DOHH2 (cell line): ENCODE measurements at regions not wholly inside any gene's neighbourhood (a gene's known extent, or its start where the extent isn't known, plus 50 kb on each side); places are given as distances from the start of the nearest gene placed in this dataset.
"Not testable (repeated sequence)": the region's sequence is repeated elsewhere in the genome, so short reads cannot be mapped to it uniquely, and the experiment has no call there.

ENCODE experiments used
- EZH2phosphoT487 ChIP-seq: fragments of 200-600 bp; sonication (generic); IDR thresholded peaks from 2 replicates; pipeline ENCODE4 v1.6.1; 2017; ENCODE audit warnings: borderline replicate concordance, mild to moderate bottlenecking, antibody characterized with exemption, low read length, moderate library complexity, mixed read lengths
- TF ChIP-seq, protein P1 (sequence below): fragments of 200-600 bp; sonication (generic); IDR thresholded peaks from one replicate; pipeline ENCODE4 v1.5.1; 2014; ENCODE audit warnings: antibody characterized with exemption, mild to moderate bottlenecking, low read depth, low read length; ENCODE audit not compliant: poor library complexity, severe bottlenecking

DNA sequence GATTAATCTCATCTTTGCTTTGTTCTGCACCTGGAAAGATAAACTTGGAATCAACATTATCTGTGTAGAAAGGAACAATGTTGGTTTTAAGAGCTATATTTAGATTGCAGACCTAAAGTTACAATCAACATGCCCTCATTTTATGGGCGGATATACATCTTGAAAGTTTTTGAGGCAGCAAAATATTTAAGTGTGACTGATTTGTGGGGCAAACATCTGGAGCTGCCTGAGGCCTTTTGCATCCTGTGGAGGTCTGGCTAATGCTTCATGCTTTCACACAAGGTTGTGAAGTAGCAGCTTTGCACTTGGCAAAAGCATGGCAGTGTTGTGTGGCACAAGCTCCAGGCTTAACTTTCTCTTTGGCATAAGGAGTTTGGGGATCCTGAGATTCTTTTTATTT, 125.7 kb downstream of the CDRT15L2 start:
- TF ChIP-seq, protein P1, sequence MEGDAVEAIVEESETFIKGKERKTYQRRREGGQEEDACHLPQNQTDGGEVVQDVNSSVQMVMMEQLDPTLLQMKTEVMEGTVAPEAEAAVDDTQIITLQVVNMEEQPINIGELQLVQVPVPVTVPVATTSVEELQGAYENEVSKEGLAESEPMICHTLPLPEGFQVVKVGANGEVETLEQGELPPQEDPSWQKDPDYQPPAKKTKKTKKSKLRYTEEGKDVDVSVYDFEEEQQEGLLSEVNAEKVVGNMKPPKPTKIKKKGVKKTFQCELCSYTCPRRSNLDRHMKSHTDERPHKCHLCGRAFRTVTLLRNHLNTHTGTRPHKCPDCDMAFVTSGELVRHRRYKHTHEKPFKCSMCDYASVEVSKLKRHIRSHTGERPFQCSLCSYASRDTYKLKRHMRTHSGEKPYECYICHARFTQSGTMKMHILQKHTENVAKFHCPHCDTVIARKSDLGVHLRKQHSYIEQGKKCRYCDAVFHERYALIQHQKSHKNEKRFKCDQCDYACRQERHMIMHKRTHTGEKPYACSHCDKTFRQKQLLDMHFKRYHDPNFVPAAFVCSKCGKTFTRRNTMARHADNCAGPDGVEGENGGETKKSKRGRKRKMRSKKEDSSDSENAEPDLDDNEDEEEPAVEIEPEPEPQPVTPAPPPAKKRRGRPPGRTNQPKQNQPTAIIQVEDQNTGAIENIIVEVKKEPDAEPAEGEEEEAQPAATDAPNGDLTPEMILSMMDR: not testable (repeated sequence)
- TF ChIP-seq EZH2phosphoT487: not testable (repeated sequence)
